ENCODE measurements at regions not wholly inside any gene's neighbourhood (a gene's known extent, or its start where the extent isn't known, plus 50 kb on each side); places are given as distances from the start of the nearest gene placed in this dataset.

DNA sequence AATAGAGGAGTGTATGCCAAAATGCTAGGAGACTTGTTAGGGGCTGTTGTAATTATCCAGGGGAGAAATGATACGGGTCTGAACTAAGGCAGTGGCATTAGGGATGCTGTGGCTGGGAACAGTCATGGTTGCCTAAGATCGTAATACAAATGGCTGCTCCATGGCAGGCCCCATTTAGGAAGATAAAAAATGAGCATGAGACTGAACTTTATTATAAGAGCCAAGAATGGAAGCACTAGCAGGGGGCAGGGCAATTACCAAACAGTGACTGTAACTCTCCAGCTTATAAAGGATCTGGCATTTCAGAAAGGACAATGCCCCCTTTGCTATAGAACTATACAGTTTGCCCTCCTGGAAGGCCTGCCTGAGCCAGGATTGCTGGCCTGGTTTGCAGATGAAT lies 503.3 kb upstream of the CDH5 start:
- H3K27ac ChIP-seq (ENCODE audit: low read depth, low read length) = no peak overlapping the region
- H3K9me3 ChIP-seq (ENCODE audit: control insufficient read depth, insufficient read depth, low read length) = peaks cover 7% of the 10 kb centered on the region; the same call in 1 of the 2 replicates
- no peaks in the 10 kb centered on the region for H3K36me3 ChIP-seq (ENCODE audit: control insufficient read depth, low read length)
- no peak overlapping the region for H3K4me2 ChIP-seq (ENCODE audit: low read length)
- no peak overlapping the region for H3K4me3 ChIP-seq (ENCODE audit: low read length)
- H3K9me2 ChIP-seq (replicated peaks; ENCODE audit: control insufficient read depth, low read length) = no peaks in the 10 kb centered on the region
- no peaks in the 10 kb centered on the region for H4K20me1 ChIP-seq (ENCODE audit: control insufficient read depth, insufficient read depth, low read depth, low read length)
- H3K79me2 ChIP-seq (ENCODE audit: control insufficient read depth, low read length) = no peaks in the 10 kb centered on the region
- no peaks in the 10 kb centered on the region for H3K4me1 ChIP-seq (ENCODE audit: control insufficient read depth, low read length)
- H3K27me3 ChIP-seq (ENCODE audit: control insufficient read depth, low read length) = no peaks in the 10 kb centered on the region
- H3F3A ChIP-seq (ENCODE audit: control insufficient read depth, insufficient read depth) = no peaks in the 10 kb centered on the region
- TF ChIP-seq EZH2phosphoT487 (IDR thresholded peaks at IDR 0.05; ENCODE audit: borderline replicate concordance, low read length) = no peak
- TF ChIP-seq, protein P1, sequence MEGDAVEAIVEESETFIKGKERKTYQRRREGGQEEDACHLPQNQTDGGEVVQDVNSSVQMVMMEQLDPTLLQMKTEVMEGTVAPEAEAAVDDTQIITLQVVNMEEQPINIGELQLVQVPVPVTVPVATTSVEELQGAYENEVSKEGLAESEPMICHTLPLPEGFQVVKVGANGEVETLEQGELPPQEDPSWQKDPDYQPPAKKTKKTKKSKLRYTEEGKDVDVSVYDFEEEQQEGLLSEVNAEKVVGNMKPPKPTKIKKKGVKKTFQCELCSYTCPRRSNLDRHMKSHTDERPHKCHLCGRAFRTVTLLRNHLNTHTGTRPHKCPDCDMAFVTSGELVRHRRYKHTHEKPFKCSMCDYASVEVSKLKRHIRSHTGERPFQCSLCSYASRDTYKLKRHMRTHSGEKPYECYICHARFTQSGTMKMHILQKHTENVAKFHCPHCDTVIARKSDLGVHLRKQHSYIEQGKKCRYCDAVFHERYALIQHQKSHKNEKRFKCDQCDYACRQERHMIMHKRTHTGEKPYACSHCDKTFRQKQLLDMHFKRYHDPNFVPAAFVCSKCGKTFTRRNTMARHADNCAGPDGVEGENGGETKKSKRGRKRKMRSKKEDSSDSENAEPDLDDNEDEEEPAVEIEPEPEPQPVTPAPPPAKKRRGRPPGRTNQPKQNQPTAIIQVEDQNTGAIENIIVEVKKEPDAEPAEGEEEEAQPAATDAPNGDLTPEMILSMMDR (IDR thresholded peaks at IDR 0.05; ENCODE audit: low read depth, low read length, poor library complexity, severe bottlenecking) = no peak

DNA sequence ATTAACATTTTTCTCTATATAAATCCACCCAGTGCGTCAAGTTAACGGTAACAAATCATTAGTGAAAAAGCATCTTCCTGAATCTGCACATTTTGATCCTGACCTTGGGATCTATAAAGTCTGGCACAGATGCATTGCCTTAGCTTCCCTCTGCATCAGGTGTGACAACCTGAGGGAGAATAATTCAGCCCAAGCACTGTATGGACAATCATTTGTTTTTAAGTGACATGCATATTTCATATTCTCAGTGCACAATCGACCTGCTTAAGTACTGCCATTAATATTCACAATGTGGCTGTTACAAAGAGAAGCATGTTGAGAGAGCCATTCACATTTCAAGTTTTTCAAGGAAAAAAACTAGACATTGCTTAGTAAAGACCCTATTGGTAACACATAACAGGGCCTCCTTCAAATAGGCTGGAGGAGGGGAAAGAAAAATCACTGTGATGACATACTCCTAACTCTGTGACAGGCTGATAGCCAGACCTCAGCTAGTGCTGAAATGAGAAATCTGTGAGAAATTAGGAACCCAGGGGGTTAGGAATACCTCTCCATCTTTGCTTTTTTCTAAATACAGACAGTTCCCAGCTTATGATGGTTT lies 505.3 kb upstream of the CDH5 start:
- H3K27me3 ChIP-seq (ENCODE audit: control insufficient read depth, low read length) = no peaks in the 10 kb centered on the region
- H3K4me1 ChIP-seq (ENCODE audit: control insufficient read depth, low read length) = no peaks in the 10 kb centered on the region
- no peak overlapping the region for H3K4me3 ChIP-seq (ENCODE audit: low read length)
- no peaks in the 10 kb centered on the region for H4K20me1 ChIP-seq (ENCODE audit: control insufficient read depth, insufficient read depth, low read depth, low read length)
- no peak overlapping the region for H3K4me2 ChIP-seq (ENCODE audit: low read length)
- peaks cover 7% of the 10 kb centered on the region; the same call in 1 of the 2 replicates for H3K9me3 ChIP-seq (ENCODE audit: control insufficient read depth, insufficient read depth, low read length)
- H3F3A ChIP-seq (ENCODE audit: control insufficient read depth, insufficient read depth) = no peaks in the 10 kb centered on the region
- no peaks in the 10 kb centered on the region for H3K79me2 ChIP-seq (ENCODE audit: control insufficient read depth, low read length)
- no peak overlapping the region for H3K27ac ChIP-seq (ENCODE audit: low read depth, low read length)
- no peak for TF ChIP-seq EZH2phosphoT487 (IDR thresholded peaks at IDR 0.05; ENCODE audit: borderline replicate concordance, low read length)
- TF ChIP-seq, protein P1 (IDR thresholded peaks at IDR 0.05; ENCODE audit: low read depth, low read length, poor library complexity, severe bottlenecking) = no peak
- H3K36me3 ChIP-seq (ENCODE audit: control insufficient read depth, low read length) = no peaks in the 10 kb centered on the region
- H3K9me2 ChIP-seq (replicated peaks; ENCODE audit: control insufficient read depth, low read length) = no peaks in the 10 kb centered on the region

DNA sequence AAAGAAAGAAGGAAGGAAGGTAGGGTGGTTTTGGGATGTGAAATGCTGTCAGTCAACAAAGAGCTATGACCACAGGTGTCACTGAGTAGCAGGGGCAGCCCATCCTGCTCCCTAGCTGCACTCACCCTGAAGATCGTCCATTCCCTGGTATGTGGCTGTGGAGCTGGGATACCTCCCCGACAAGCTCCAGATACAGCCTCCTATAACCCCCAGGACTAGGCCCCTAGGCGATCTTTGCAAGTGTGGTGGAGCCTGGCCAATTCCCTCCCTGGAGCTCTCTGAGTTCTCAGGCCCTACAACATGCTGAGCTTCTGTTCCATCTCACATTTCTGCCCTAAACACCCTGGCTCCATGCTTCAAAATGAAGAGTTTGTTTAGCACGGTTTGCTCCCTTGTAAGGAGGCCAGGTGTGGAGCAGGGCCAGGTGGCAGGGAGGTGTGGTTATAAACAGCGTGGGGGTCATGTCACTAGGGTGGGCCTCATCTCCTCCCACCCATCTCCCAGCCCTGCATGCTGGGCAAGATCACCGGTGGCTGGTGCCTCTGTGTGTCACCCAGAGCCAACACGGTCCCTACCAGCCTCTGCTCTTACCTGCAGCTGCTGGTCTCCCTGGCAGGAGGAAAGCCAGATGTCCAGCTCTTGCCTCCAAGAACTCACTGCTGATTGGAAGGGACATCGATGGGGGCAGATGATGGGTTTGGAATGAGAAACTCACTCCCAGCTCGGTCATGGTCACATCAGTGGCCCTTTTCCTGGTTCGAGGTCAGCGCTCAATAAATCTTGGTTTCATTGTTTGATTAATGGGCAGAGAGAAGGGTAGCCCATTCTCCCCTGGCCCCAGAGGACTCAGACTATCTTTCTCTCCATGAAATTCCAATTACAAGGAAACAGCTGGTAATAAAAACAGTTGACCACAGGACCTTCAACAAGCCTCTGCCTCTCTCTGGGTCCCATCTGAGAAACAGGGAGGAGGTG lies 511.0 kb upstream of the CDH5 start:
- Histone ChIP-seq H3K36me3 (ENCODE audit: control insufficient read depth, low read length) (no peaks in the 10 kb centered on the region), H3K79me2 (ENCODE audit: control insufficient read depth, low read length) (no peaks in the 10 kb centered on the region), H4K20me1 (ENCODE audit: control insufficient read depth, insufficient read depth, low read depth, low read length) (no peaks in the 10 kb centered on the region), H3K9me3 (ENCODE audit: control insufficient read depth, insufficient read depth, low read length) (no peaks in the 10 kb centered on the region; the same call in 1 of the 2 replicates), H3F3A (ENCODE audit: control insufficient read depth, insufficient read depth) (no peaks in the 10 kb centered on the region), H3K4me2 (ENCODE audit: low read length) (no peak overlapping the region), H3K4me3 (ENCODE audit: low read length) (no peak overlapping the region), H3K27me3 (ENCODE audit: control insufficient read depth, low read length) (no peaks in the 10 kb centered on the region), H3K4me1 (ENCODE audit: control insufficient read depth, low read length) (no peaks in the 10 kb centered on the region), H3K27ac (ENCODE audit: low read depth, low read length) (no peak overlapping the region), H3K9me2 (replicated peaks; ENCODE audit: control insufficient read depth, low read length) (no peaks in the 10 kb centered on the region)
- TF ChIP-seq, protein P1 (IDR thresholded peaks at IDR 0.05; ENCODE audit: low read depth, low read length, poor library complexity, severe bottlenecking) = no peak
- TF ChIP-seq EZH2phosphoT487 (IDR thresholded peaks at IDR 0.05; ENCODE audit: borderline replicate concordance, low read length) = no peak

Data from DOHH2 (cell line).